PC-3 (cell line): ENCODE measurements at regions not wholly inside any gene's neighbourhood (a gene's known extent, or its start where the extent isn't known, plus 50 kb on each side); places are given as distances from the start of the nearest gene placed in this dataset.

ENCODE experiments used
- EZH2 ChIP-seq: fragments of 300-600 bp; sonication (generic); IDR thresholded peaks from one replicate; pipeline ENCODE4 v1.6.1; 2017; ENCODE audit warnings: antibody characterized with exemption, mild to moderate bottlenecking, low read length; ENCODE audit not compliant: unreplicated experiment
- EZH2phosphoT487 ChIP-seq: fragments of 300-600 bp; sonication (generic); IDR thresholded peaks from 2 replicates; pipeline ENCODE4 v1.6.1; 2018; ENCODE audit warnings: mild to moderate bottlenecking, antibody characterized with exemption, low read length, borderline replicate concordance
- TF ChIP-seq, protein P1 (sequence below): fragments of 300-600 bp; sonication (generic); conservative IDR thresholded peaks from 2 replicates; pipeline ENCODE4 v1.5.1; 2017; ENCODE audit warnings: antibody characterized with exemption, low read depth, mild to moderate bottlenecking, low read length

DNA sequence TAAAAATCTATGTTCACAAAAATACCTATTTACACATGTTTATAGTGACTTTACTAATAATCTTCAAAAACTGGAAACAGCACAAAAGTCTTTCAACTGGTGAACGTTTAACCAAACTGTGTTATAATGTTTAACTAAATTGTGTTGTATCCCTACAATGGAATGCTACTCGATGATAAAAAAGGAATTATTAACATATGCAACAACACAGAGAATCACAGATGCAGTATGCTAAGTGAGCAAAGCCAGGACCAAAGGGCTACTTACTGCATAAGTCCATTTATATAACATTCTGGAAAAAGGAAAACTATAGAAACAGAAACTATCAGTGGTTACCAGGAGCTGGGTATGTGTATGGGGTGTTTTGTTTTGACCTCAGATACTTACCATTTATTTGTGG lies 602.2 kb upstream of the BTBD3 start:
- TF ChIP-seq, protein P1, sequence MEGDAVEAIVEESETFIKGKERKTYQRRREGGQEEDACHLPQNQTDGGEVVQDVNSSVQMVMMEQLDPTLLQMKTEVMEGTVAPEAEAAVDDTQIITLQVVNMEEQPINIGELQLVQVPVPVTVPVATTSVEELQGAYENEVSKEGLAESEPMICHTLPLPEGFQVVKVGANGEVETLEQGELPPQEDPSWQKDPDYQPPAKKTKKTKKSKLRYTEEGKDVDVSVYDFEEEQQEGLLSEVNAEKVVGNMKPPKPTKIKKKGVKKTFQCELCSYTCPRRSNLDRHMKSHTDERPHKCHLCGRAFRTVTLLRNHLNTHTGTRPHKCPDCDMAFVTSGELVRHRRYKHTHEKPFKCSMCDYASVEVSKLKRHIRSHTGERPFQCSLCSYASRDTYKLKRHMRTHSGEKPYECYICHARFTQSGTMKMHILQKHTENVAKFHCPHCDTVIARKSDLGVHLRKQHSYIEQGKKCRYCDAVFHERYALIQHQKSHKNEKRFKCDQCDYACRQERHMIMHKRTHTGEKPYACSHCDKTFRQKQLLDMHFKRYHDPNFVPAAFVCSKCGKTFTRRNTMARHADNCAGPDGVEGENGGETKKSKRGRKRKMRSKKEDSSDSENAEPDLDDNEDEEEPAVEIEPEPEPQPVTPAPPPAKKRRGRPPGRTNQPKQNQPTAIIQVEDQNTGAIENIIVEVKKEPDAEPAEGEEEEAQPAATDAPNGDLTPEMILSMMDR = no peak
- no peak for TF ChIP-seq EZH2phosphoT487
- TF ChIP-seq EZH2 = no peak
